Liver (tissue), 8 donors: ENCODE measurements at regions not wholly inside any gene's neighbourhood (a gene's known extent, or its start where the extent isn't known, plus 50 kb on each side); places are given as distances from the start of the nearest gene placed in this dataset.

Experiments used
- DNase-seq: peaks from one replicate; pipeline ENCODE4 v3.0.0-alpha.2; 2017; ENCODE audit warnings: low spot score
- H3K27ac ChIP-seq, 2 donors: one replicate each; pipeline ENCODE4 v1.7.0; 2013; ENCODE audit warnings: inconsistent platforms in 2 of 2, low read length in 2 of 2, control low read depth in 1 of 2, low read depth in 1 of 2, mild to moderate bottlenecking in 1 of 2
- H3K27me3 ChIP-seq, 4 donors: one replicate each; pipeline versions ENCODE4 v1.6.1 to v1.7.0; 2013; ENCODE audit warnings: low read length in 3 of 4, inconsistent platforms in 1 of 4, mild to moderate bottlenecking in 1 of 4, moderate library complexity in 1 of 4; ENCODE audit not compliant: control insufficient read depth in 4 of 4, insufficient read depth in 4 of 4
- H3K36me3 ChIP-seq, 4 donors: one replicate each; pipeline versions ENCODE4 v1.6.1 to v1.7.0; 2013; ENCODE audit warnings: low read length in 3 of 4, mild to moderate bottlenecking in 3 of 4, low read depth in 1 of 4, moderate library complexity in 1 of 4; ENCODE audit not compliant: control insufficient read depth in 4 of 4, insufficient read depth in 3 of 4
- H3K4me1 ChIP-seq, 4 donors: one replicate each; pipeline versions ENCODE4 v1.6.1 to v1.7.0; 2013; ENCODE audit warnings: low read length in 3 of 4, mild to moderate bottlenecking in 3 of 4, moderate library complexity in 1 of 4; ENCODE audit not compliant: control insufficient read depth in 4 of 4, insufficient read depth in 4 of 4
- H3K4me3 ChIP-seq, 3 donors: one replicate each; pipeline versions ENCODE4 v1.6.1 to v1.7.0; 2013; ENCODE audit warnings: low read length in 3 of 3, control low read depth in 1 of 3, low read depth in 1 of 3, mild to moderate bottlenecking in 1 of 3
- H3K9ac ChIP-seq, 2 donors: one replicate each; pipeline ENCODE4 v1.7.0; 2013; ENCODE audit warnings: low read length in 2 of 2, mild to moderate bottlenecking in 2 of 2, moderate library complexity in 2 of 2, control low read depth in 1 of 2, low read depth in 1 of 2
- H3K9me3 ChIP-seq, 4 donors: one replicate each; pipeline versions ENCODE4 v1.6.1 to v1.7.0; 2013; ENCODE audit warnings: low read length in 3 of 4; ENCODE audit not compliant: control insufficient read depth in 4 of 4
- ATF3 ChIP-seq: IDR thresholded peaks from 2 replicates; pipeline ENCODE4 v1.6.1; 2016; ENCODE audit warnings: antibody characterized with exemption
- CTCF ChIP-seq: fragments of 150-350 bp; IDR thresholded peaks from 2 replicates; pipeline ENCODE4 v1.5.1; 2017; ENCODE audit warnings: improper control_type of control experiment, low read depth, low read length; ENCODE audit not compliant: missing input control
- EGR1 ChIP-seq, 2 donors: IDR thresholded peaks; 2 replicates each; pipeline ENCODE4 v1.6.1; 2016 to 2018; ENCODE audit warnings: antibody characterized with exemption in 2 of 2, low read depth in 2 of 2
- FOXA1 ChIP-seq: IDR thresholded peaks from 2 replicates; pipeline ENCODE4 v1.6.1; 2016; ENCODE audit warnings: antibody characterized with exemption
- FOXA2 ChIP-seq: IDR thresholded peaks from 2 replicates; pipeline ENCODE4 v1.6.1; 2016; ENCODE audit warnings: antibody characterized with exemption
- GABPA ChIP-seq, 2 donors: IDR thresholded peaks in 1 of 2; conservative IDR thresholded peaks in 1 of 2; 2 replicates each; pipeline ENCODE4 v1.6.1; 2016; ENCODE audit warnings: antibody characterized with exemption in 2 of 2, mild to moderate bottlenecking in 1 of 2, moderate library complexity in 1 of 2
- HNF4A ChIP-seq, 2 donors: conservative IDR thresholded peaks; 2 replicates each; pipeline ENCODE4 v1.6.1; 2016; ENCODE audit warnings: antibody characterized with exemption in 2 of 2, mild to moderate bottlenecking in 2 of 2
- HNF4G ChIP-seq: IDR thresholded peaks from 2 replicates; pipeline ENCODE4 v1.6.1; 2016; ENCODE audit warnings: antibody characterized with exemption
- JUND ChIP-seq, 2 donors: IDR thresholded peaks; 2 replicates each; pipeline ENCODE4 v1.6.1; 2016; ENCODE audit warnings: antibody characterized with exemption in 2 of 2
- MAX ChIP-seq: IDR thresholded peaks from 2 replicates; pipeline ENCODE4 v1.6.1; 2016; ENCODE audit warnings: antibody characterized with exemption
- NR2F2 ChIP-seq: IDR thresholded peaks from 2 replicates; pipeline ENCODE4 v1.6.1; 2016; ENCODE audit warnings: antibody characterized with exemption
- RAD21 ChIP-seq, 2 donors: IDR thresholded peaks; 2 replicates each; pipeline ENCODE4 v1.6.1; 2016; ENCODE audit warnings: antibody characterized with exemption in 2 of 2, mild to moderate bottlenecking in 2 of 2
- RXRA ChIP-seq, 2 donors: IDR thresholded peaks; 2 replicates each; pipeline ENCODE4 v1.6.1; 2017 to 2018; ENCODE audit warnings: antibody characterized with exemption in 2 of 2, mild to moderate bottlenecking in 1 of 2
- SP1 ChIP-seq: IDR thresholded peaks from 2 replicates; pipeline ENCODE4 v1.6.1; 2018; ENCODE audit warnings: antibody characterized with exemption, mild to moderate bottlenecking
- TAF1 ChIP-seq: conservative IDR thresholded peaks from 2 replicates; pipeline ENCODE4 v1.6.1; 2016; ENCODE audit warnings: antibody characterized with exemption, mild to moderate bottlenecking
- YY1 ChIP-seq: IDR thresholded peaks from 2 replicates; pipeline ENCODE4 v1.6.1; 2016; ENCODE audit warnings: antibody characterized with exemption, mild to moderate bottlenecking
- ZBTB33 ChIP-seq: IDR thresholded peaks from 2 replicates; pipeline ENCODE4 v1.6.1; 2016; ENCODE audit warnings: antibody characterized with exemption
- WGBS: extraction: QIAGEN DNeasy Blood & Tissue Kit; methylation state at CpG from one replicate; pipeline ENCODE4 v1.1.7; 2013; 5-methylcytosine and 5-hydroxymethylcytosine counted together
- donor health status: healthy.
- donor health status: healthy.
- donor health status: healthy.
- donor health status: healthy.
- donor health status: healthy.

GRCh38 chr9:93859431-93860215, 95.5 kb downstream of the BARX1 start:
- Histone ChIP-seq H3K4me3 (no peak overlapping the region), H3K9me3 (peaks cover 0 to 2% (median 0%) of the 10 kb centered on the region in 4 donors), H3K9ac (no peak overlapping the region), H3K27ac (no peak overlapping the region), H3K36me3 (no peaks in the 10 kb centered on the region), H3K27me3 (peaks cover 0 to 5% (median 4%) of the 10 kb centered on the region in 4 donors), H3K4me1 (no peaks in the 10 kb centered on the region)
- no peak for DNase-seq
- no peak for TF ChIP-seq YY1
- no peak for TF ChIP-seq GABPA (IDR thresholded peaks at IDR 0.05 in 1 of 2, conservative IDR thresholded peaks at IDR 0.05 in 1 of 2)
- no peak for TF ChIP-seq HNF4A (conservative IDR thresholded peaks at IDR 0.05)
- TF ChIP-seq FOXA1: no peak
- no peak for TF ChIP-seq JUND (IDR thresholded peaks at IDR 0.05)
- no peak for TF ChIP-seq EGR1 (IDR thresholded peaks at IDR 0.05; ENCODE audit: low read depth in 2 of 2)
- TF ChIP-seq ATF3: no peak
- no peak for TF ChIP-seq TAF1
- 80% methylated on average over 10 of the region's 10 CpGs for WGBS

- TF ChIP-seq RAD21 (IDR thresholded peaks at IDR 0.05) (no peak), FOXA2 (no peak), ATF3 (no peak), FOXA1 (no peak), YY1 (no peak), CTCF (no peak), HNF4G (no peak), MAX (no peak), JUND (IDR thresholded peaks at IDR 0.05) (no peak), ZBTB33 (no peak), GABPA (IDR thresholded peaks at IDR 0.05 in 1 of 2, conservative IDR thresholded peaks at IDR 0.05 in 1 of 2) (no peak), TAF1 (no peak), RXRA (IDR thresholded peaks at IDR 0.05) (no peak), HNF4A (conservative IDR thresholded peaks at IDR 0.05) (no peak), NR2F2 (no peak), SP1 (no peak)
- H3K9me3 ChIP-seq: peaks cover 0 to 2% (median under 1%) of the 10 kb centered on the region in 4 donors
- H3K36me3 ChIP-seq: no peaks in the 10 kb centered on the region
- H3K4me3 ChIP-seq: no peak overlapping the region
- peaks cover 0 to 5% (median 4%) of the 10 kb centered on the region in 4 donors for H3K27me3 ChIP-seq
- no peaks in the 10 kb centered on the region for H3K4me1 ChIP-seq
- DNase-seq: no peak
- no peak overlapping the region for H3K27ac ChIP-seq
- H3K9ac ChIP-seq: no peak overlapping the region
Observed at GRCh38 chr9:93857528-93857927, 97.6 kb downstream of the BARX1 start.
